K562 (cell line): ENCODE measurements at regions not wholly inside any gene's neighbourhood (a gene's known extent, or its start where the extent isn't known, plus 50 kb on each side); places are given as distances from the start of the nearest gene placed in this dataset.

ENCODE experiments used
- ATAC-seq: fragments of 200-7000 bp; cut with Tn5 transposase; 3 replicates; pipeline ENCODE4 v1.9.1; 2020; ENCODE audit warnings: moderate library complexity
- BruUV-seq: library from RNA; stranded (reverse); fragments of 400-500 nt; replicated peaks from 2 replicates; lab custom pipeline; 2021; lab: Mats Ljungman, UMichigan
- CTCF ChIA-PET: fragments of 300-600 bp; formaldehyde crosslinking; extraction: SDS; loops from one replicate; lab custom pipeline; 2021; ENCODE audit warnings: low intra/inter-chr PET ratio; lab: Yijun Ruan, JAX
- POLR2A ChIA-PET: fragments of 300-600, 350-650 bp; sonication (Branson Sonifier 250); formaldehyde crosslinking; extraction: SDS; loops from one replicate; lab custom pipeline; 2021; ENCODE audit warnings: antibody characterized with exemption, inconsistent platforms; lab: Yijun Ruan, JAX
- DNase-seq, 4 experiments: peaks; one replicate each; pipeline versions ENCODE4 v3.0.0 to v3.0.0-alpha.2; 2011 to 2018; ENCODE audit warnings: low spot score in 3 of 4, mixed read lengths in 3 of 4; ENCODE audit errors: extremely low read depth in 1 of 4
- FAIRE-seq: peaks from 2 replicates; lab custom pipeline; 2011; peaks lifted over from hg19 to GRCh38; lab: Jason Lieb, UNC
- H2AFZ ChIP-seq: 2 replicates; pipeline ENCODE4 v1.6.0; 2011; ENCODE audit warnings: low read depth, low read length, control low read depth, inconsistent platforms
- H3K27ac ChIP-seq: fragments of 200-600 bp; 3 replicates; pipeline ENCODE4 v1.8.0; 2011; ENCODE audit warnings: low read depth, mild to moderate bottlenecking, control low read depth, inconsistent platforms, low read length, moderate library complexity, mixed read lengths; ENCODE audit errors: extremely low read depth
- H3K27me3 ChIP-seq, 2 experiments: fragments of 300-600 bp in 1 of 2; 2 replicates in 1 of 2; 3 replicates in 1 of 2; pipeline versions ENCODE4 v1.6.0 to v1.8.0; 2011; ENCODE audit warnings: inconsistent platforms in 2 of 2, low read length in 2 of 2, mild to moderate bottlenecking in 1 of 2, mixed read lengths in 1 of 2, moderate library complexity in 1 of 2; ENCODE audit not compliant: control insufficient read depth in 2 of 2, insufficient read depth in 2 of 2
- H3K36me3 ChIP-seq: fragments of 300-600 bp; 3 replicates; pipeline ENCODE4 v1.8.0; 2011; ENCODE audit warnings: mild to moderate bottlenecking, low read length, inconsistent platforms; ENCODE audit not compliant: control insufficient read depth, insufficient read depth
- H3K4me1 ChIP-seq, 2 experiments: fragments of 200-600 bp in 1 of 2; replicated peaks in 1 of 2; 2 replicates in 1 of 2; 3 replicates in 1 of 2; pipeline versions ENCODE4 v1.5.1 to v1.8.0; 2011; ENCODE audit warnings: inconsistent platforms in 2 of 2, low read length in 2 of 2, mild to moderate bottlenecking in 1 of 2, mixed read lengths in 1 of 2, moderate library complexity in 1 of 2; ENCODE audit not compliant: control insufficient read depth in 2 of 2, insufficient read depth in 2 of 2
- H3K4me2 ChIP-seq: 2 replicates; pipeline ENCODE4 v1.6.1; 2011; ENCODE audit warnings: low read length, control low read depth, inconsistent platforms, mixed read lengths; ENCODE audit not compliant: insufficient read depth
- H3K4me3 ChIP-seq: fragments of 200-600 bp; sonication (generic), shearing (Covaris generic); 2 replicates; pipeline ENCODE4 v1.5.1; 2016; ENCODE audit warnings: control low read depth, inconsistent platforms
- H3K79me2 ChIP-seq: fragments of 200-600 bp; 3 replicates; pipeline ENCODE4 v1.8.0; 2011; ENCODE audit warnings: low read length, inconsistent platforms; ENCODE audit not compliant: control insufficient read depth, insufficient read depth
- H3K9ac ChIP-seq, 2 experiments: 2 replicates each; pipeline versions ENCODE4 v1.6.0 to v1.6.1; 2011; ENCODE audit warnings: low read depth in 2 of 2, low read length in 2 of 2, control low read depth in 1 of 2, inconsistent platforms in 1 of 2, mild to moderate bottlenecking in 1 of 2, mixed read lengths in 1 of 2; ENCODE audit not compliant: insufficient read depth in 1 of 2
- H3K9me1 ChIP-seq: one replicate; pipeline ENCODE4 v1.6.0; 2011; ENCODE audit warnings: inconsistent platforms, mild to moderate bottlenecking, low read length, moderate library complexity; ENCODE audit not compliant: control insufficient read depth, insufficient read depth
- H3K9me3 ChIP-seq: replicated peaks from 2 replicates; pipeline ENCODE4 v1.5.1; 2011; ENCODE audit warnings: low read depth, low read length, inconsistent platforms; ENCODE audit not compliant: control insufficient read depth, insufficient read depth
- H4K20me1 ChIP-seq: replicated peaks from 2 replicates; pipeline ENCODE4 v1.6.1; 2011; ENCODE audit warnings: low read length, inconsistent platforms, mixed read lengths; ENCODE audit not compliant: control insufficient read depth, insufficient read depth
- CLOCK ChIP-seq: fragments of 250-450 bp; sonication (Bioruptor Pico); IDR thresholded peaks from 2 replicates; pipeline ENCODE4 v1.4.0; 2020; ENCODE audit warnings: mild to moderate bottlenecking, moderate library complexity, borderline replicate concordance
- GABPB1 ChIP-seq: sonication (generic); formaldehyde crosslinking; IDR thresholded peaks from 2 replicates; pipeline ENCODE4 v1.8.0; 2022; ENCODE audit warnings: mild to moderate bottlenecking, missing genetic modification reagents
- NEUROD1 ChIP-seq: fragments of 150-350 bp; IDR thresholded peaks from 2 replicates; pipeline ENCODE4 v1.6.1; 2014; ENCODE audit warnings: borderline replicate concordance, low read length, low read depth; ENCODE audit not compliant: partially characterized antibody
- NR3C1 ChIP-seq: sonication (generic); formaldehyde crosslinking; IDR thresholded peaks from 2 replicates; pipeline ENCODE4 v1.8.1; 2022; ENCODE audit warnings: missing genetic modification reagents
- SFPQ ChIP-seq: fragments of 200-400 bp; formaldehyde crosslinking; IDR thresholded peaks from 2 replicates; pipeline ENCODE4 v1.6.1; 2017; ENCODE audit warnings: mild to moderate bottlenecking, low read depth, low read length, moderate library complexity
- ZNF197 ChIP-seq: fragments of 200-800 bp; sonication (Bioruptor generic); IDR thresholded peaks from 2 replicates; pipeline ENCODE4 v1.6.1; 2016; ENCODE audit warnings: low read depth, missing genetic modification characterization, missing compliant biosample characterization
- WGBS: fragments of 100-300 bp; shearing (Covaris generic); methylation state at CpG from one replicate; pipeline ENCODE4 v1.1.6; 2016; ENCODE audit warnings: low coverage, mixed read lengths; ENCODE audit not compliant: insufficient coverage; ENCODE audit errors: missing lambda C conversion rate; 5-methylcytosine and 5-hydroxymethylcytosine counted together
- in situ Hi-C: fragments of 300-500 bp; cut with MboI; formaldehyde crosslinking; loops from 4 replicates; pipeline ENCODE4 v1.15.0; 2018; ENCODE audit warnings: inconsistent platforms, mixed read lengths
- intact Hi-C: fragments of 100-400 bp; cut with micrococcal nuclease; formaldehyde crosslinking; loops from 2 replicates; pipeline ENCODE4 v1.14.2; 2022
- TF ChIP-seq, protein P1 (sequence below): fragments of 250-450 bp; sonication (Bioruptor Pico); IDR thresholded peaks from 2 replicates; pipeline ENCODE4 v1.5.0; 2021
- TF ChIP-seq, protein P2 (sequence below): fragments of 250-450 bp; sonication (Bioruptor Pico); IDR thresholded peaks from 2 replicates; pipeline ENCODE4 v1.8.0; 2021; ENCODE audit warnings: moderate library complexity, mild to moderate bottlenecking, inconsistent platforms

- FAIRE-seq = no peak
- no peak overlapping the region for H3K4me3 ChIP-seq
- WGBS = 0% methylated on average over 2 of the region's 2 CpGs
- no TSS peak for BruUV-seq
- ChIA-PET POLR2A (no interaction called here), CTCF (no interaction called here)
- intact Hi-C loops = no loop called here
- H3K4me2 ChIP-seq = no peak overlapping the region
- no peak for ATAC-seq
- H3K27me3 ChIP-seq = no peaks in the 10 kb centered on the region
- H4K20me1 ChIP-seq = no peaks in the 10 kb centered on the region
- no peaks in the 10 kb centered on the region for H3K36me3 ChIP-seq
- DNase-seq = no peak
- no peaks in the 10 kb centered on the region for H3K9me1 ChIP-seq
- H3K9me3 ChIP-seq = no peaks in the 10 kb centered on the region
- in situ Hi-C loops = no loop called here
- no peaks in the 10 kb centered on the region for H3K79me2 ChIP-seq
- H2AFZ ChIP-seq = no peak overlapping the region
- H3K27ac ChIP-seq = no peak overlapping the region
- no peak overlapping the region for H3K9ac ChIP-seq
- TF ChIP-seq NR3C1 (no peak), GABPB1 (CRISPR knock-in tag) (no peak), NEUROD1 (no peak)
- TF ChIP-seq, protein P1, sequence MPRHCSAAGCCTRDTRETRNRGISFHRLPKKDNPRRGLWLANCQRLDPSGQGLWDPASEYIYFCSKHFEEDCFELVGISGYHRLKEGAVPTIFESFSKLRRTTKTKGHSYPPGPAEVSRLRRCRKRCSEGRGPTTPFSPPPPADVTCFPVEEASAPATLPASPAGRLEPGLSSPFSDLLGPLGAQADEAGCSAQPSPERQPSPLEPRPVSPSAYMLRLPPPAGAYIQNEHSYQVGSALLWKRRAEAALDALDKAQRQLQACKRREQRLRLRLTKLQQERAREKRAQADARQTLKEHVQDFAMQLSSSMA (CRISPR knock-in tag) = no peak
- TF ChIP-seq, protein P2, sequence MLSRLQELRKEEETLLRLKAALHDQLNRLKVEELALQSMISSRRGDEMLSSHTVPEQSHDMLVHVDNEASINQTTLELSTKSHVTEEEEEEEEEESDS (CRISPR knock-in tag) = no peak
- no peaks in the 10 kb centered on the region for H3K4me1 ChIP-seq
These were observed 653.0 kb downstream of the DIPK2A start for GRCh38 chr3:144624656-144625055.

- H3K79me2 ChIP-seq = no peaks in the 10 kb centered on the region
- H2AFZ ChIP-seq = no peak overlapping the region
- no peaks in the 10 kb centered on the region for H3K9me1 ChIP-seq
- intact Hi-C loops = no loop called here
- DNase-seq (no peak), FAIRE-seq (no peak), ATAC-seq (no peak)
- H4K20me1 ChIP-seq = no peaks in the 10 kb centered on the region
- no peak overlapping the region for H3K4me2 ChIP-seq
- BruUV-seq = no TSS peak
- H3K4me1 ChIP-seq = no peaks in the 10 kb centered on the region
- H3K36me3 ChIP-seq = no peaks in the 10 kb centered on the region
- H3K4me3 ChIP-seq = no peak overlapping the region
- H3K9ac ChIP-seq = no peak overlapping the region
- in situ Hi-C loops = no loop called here
- ChIA-PET CTCF (no interaction called here), POLR2A (no interaction called here)
- H3K27ac ChIP-seq = no peak overlapping the region
- no peaks in the 10 kb centered on the region for H3K27me3 ChIP-seq
- H3K9me3 ChIP-seq = no peaks in the 10 kb centered on the region; the same call in 1 of the 2 replicates
- TF ChIP-seq SFPQ (no peak), ZNF197 (CRISPR knock-in tag) (no peak), CLOCK (CRISPR knock-in tag) (no peak)
These were observed 655.2 kb downstream of the DIPK2A start for GRCh38 chr3:144626835-144627234.
